ENCODE measurements at regions not wholly inside any gene's neighbourhood (a gene's known extent, or its start where the extent isn't known, plus 50 kb on each side); places are given as distances from the start of the nearest gene placed in this dataset.

- TF ChIP-seq CTCF (IDR thresholded peaks at IDR 0.05), result no peak
- no peak for TF ChIP-seq PREB (CRISPR knock-in tag; IDR thresholded peaks at IDR 0.05; ENCODE audit: borderline replicate concordance)
- no peak for TF ChIP-seq MAX (CRISPR knock-in tag; IDR thresholded peaks at IDR 0.05)
- TF ChIP-seq ZMAT4 (CRISPR knock-in tag; IDR thresholded peaks at IDR 0.05), result no peak
- no peak for TF ChIP-seq HMGA2 (CRISPR knock-in tag; IDR thresholded peaks at IDR 0.05)
- TF ChIP-seq E2F1 (CRISPR knock-in tag; IDR thresholded peaks at IDR 0.05), result no peak
- no peak for TF ChIP-seq USF2 (CRISPR knock-in tag; IDR thresholded peaks at IDR 0.05)
- no peak for TF ChIP-seq E2F4 (CRISPR knock-in tag; IDR thresholded peaks at IDR 0.05; ENCODE audit: borderline replicate concordance, low read depth)
- no peak for TF ChIP-seq TCF7 (CRISPR knock-in tag; IDR thresholded peaks at IDR 0.05; ENCODE audit: low read depth)
- no peak for TF ChIP-seq ETV6 (CRISPR knock-in tag; IDR thresholded peaks at IDR 0.05)
- TF ChIP-seq USF1 (CRISPR knock-in tag; IDR thresholded peaks at IDR 0.05), result no peak
Measured at GRCh38 chr2:37527361-37527760, 144.1 kb downstream of the CDC42EP3 start.

Data from WTC11 (cell line).